WTC11 (cell line): ENCODE measurements at regions not wholly inside any gene's neighbourhood (a gene's known extent, or its start where the extent isn't known, plus 50 kb on each side); places are given as distances from the start of the nearest gene placed in this dataset.

Experiments used
- ATAC-seq: fragments of 200-7000 bp; cut with Tn5 transposase; 2 replicates; pipeline ENCODE4 v1.10.0; 2021; ENCODE audit warnings: mild to moderate bottlenecking, moderate library complexity
- CTCF ChIA-PET: fragments of 300-600 bp; sonication (Branson Sonifier 250); formaldehyde crosslinking; loops from one replicate; lab custom pipeline; 2021; ENCODE audit warnings: antibody characterized with exemption; lab: Charles Lee
- POLR2A ChIA-PET: fragments of 350-600 bp; sonication (Branson Sonifier 250); formaldehyde crosslinking; loops from one replicate; lab custom pipeline; 2021; ENCODE audit warnings: antibody characterized with exemption; lab: Charles Lee
- DNase-seq: peaks from one replicate; pipeline ENCODE4 v3.0.0; 2021; ENCODE audit warnings: low spot score
- H3K27ac Mint-ChIP-seq: 2 replicates; pipeline ENCODE4 v1.8.0; 2021; ENCODE audit warnings: mixed read lengths
- H3K27me3 Mint-ChIP-seq: 2 replicates; pipeline ENCODE4 v1.8.0; 2021; ENCODE audit warnings: low read depth, mild to moderate bottlenecking, moderate library complexity, mixed read lengths
- H3K36me3 Mint-ChIP-seq: 2 replicates; pipeline ENCODE4 v1.8.0; 2021; ENCODE audit warnings: mixed read lengths
- H3K4me1 Mint-ChIP-seq: 2 replicates; pipeline ENCODE4 v1.8.0; 2022; ENCODE audit warnings: mixed read lengths
- H3K4me3 Mint-ChIP-seq: 2 replicates; pipeline ENCODE4 v1.8.0; 2021; ENCODE audit warnings: mild to moderate bottlenecking, moderate library complexity, mixed read lengths
- H3K9me3 Mint-ChIP-seq: 2 replicates; pipeline ENCODE4 v1.8.0; 2021; ENCODE audit warnings: mixed read lengths
- ATF1 ChIP-seq: sonication (generic); formaldehyde crosslinking; IDR thresholded peaks from 2 replicates; pipeline ENCODE4 v1.8.1; 2023; ENCODE audit warnings: mild to moderate bottlenecking, moderate library complexity, missing genetic modification reagents
- CBFB ChIP-seq: sonication (generic); formaldehyde crosslinking; IDR thresholded peaks from 2 replicates; pipeline ENCODE4 v1.8.1; 2022; ENCODE audit warnings: mild to moderate bottlenecking, low read depth, missing genetic modification reagents
- CREM ChIP-seq: sonication (generic); formaldehyde crosslinking; IDR thresholded peaks from 2 replicates; pipeline ENCODE4 v1.8.1; 2022; ENCODE audit warnings: mild to moderate bottlenecking, missing genetic modification reagents, moderate library complexity
- ELF4 ChIP-seq: sonication (generic); formaldehyde crosslinking; IDR thresholded peaks from 2 replicates; pipeline ENCODE4 v1.8.1; 2022; ENCODE audit warnings: low read depth, mild to moderate bottlenecking, moderate library complexity, missing genetic modification reagents
- EMX1 ChIP-seq: fragments of 250-450 bp; sonication (Bioruptor Pico); IDR thresholded peaks from 2 replicates; pipeline ENCODE4 v1.8.0; 2021; ENCODE audit warnings: mild to moderate bottlenecking
- ESRRA ChIP-seq: sonication (generic); formaldehyde crosslinking; IDR thresholded peaks from 2 replicates; pipeline ENCODE4 v1.8.1; 2022; ENCODE audit warnings: mild to moderate bottlenecking, missing genetic modification reagents, borderline replicate concordance
- GRHL2 ChIP-seq: fragments of 250-450 bp; sonication (Bioruptor Pico); IDR thresholded peaks from 2 replicates; pipeline ENCODE4 v1.8.0; 2022; ENCODE audit warnings: mild to moderate bottlenecking, moderate library complexity; ENCODE audit not compliant: insufficient replicate concordance, severe bottlenecking
- NFATC4 ChIP-seq: fragments of 250-450 bp; sonication (Bioruptor Pico); IDR thresholded peaks from 2 replicates; pipeline ENCODE4 v1.9.0; 2021; ENCODE audit warnings: mild to moderate bottlenecking
- NFYB ChIP-seq: sonication (generic); formaldehyde crosslinking; conservative IDR thresholded peaks from 2 replicates; pipeline ENCODE4 v1.8.0; 2022; ENCODE audit warnings: low read depth, missing genetic modification reagents
- PRRX2 ChIP-seq: fragments of 250-450 bp; sonication (Bioruptor Pico); IDR thresholded peaks from 2 replicates; pipeline ENCODE4 v1.8.0; 2021; ENCODE audit warnings: mild to moderate bottlenecking
- SMAD4 ChIP-seq: sonication (generic); formaldehyde crosslinking; IDR thresholded peaks from 2 replicates; pipeline ENCODE4 v1.8.0; 2022; ENCODE audit warnings: mild to moderate bottlenecking, missing genetic modification reagents
- TP53 ChIP-seq: sonication (generic); formaldehyde crosslinking; IDR thresholded peaks from 2 replicates; pipeline ENCODE4 v1.8.1; 2023; ENCODE audit warnings: mild to moderate bottlenecking, missing genetic modification reagents
- ZBTB21 ChIP-seq: sonication (generic); formaldehyde crosslinking; IDR thresholded peaks from 2 replicates; pipeline ENCODE4 v1.8.1; 2023; ENCODE audit warnings: mild to moderate bottlenecking, missing genetic modification reagents, borderline replicate concordance
- ZNF671 ChIP-seq: fragments of 250-450 bp; sonication (Bioruptor Pico); IDR thresholded peaks from 2 replicates; pipeline ENCODE4 v1.8.0; 2021; ENCODE audit warnings: mild to moderate bottlenecking
- TF ChIP-seq, protein P1 (sequence below): fragments of 250-450 bp; sonication (Bioruptor Pico); IDR thresholded peaks from 2 replicates; pipeline ENCODE4 v2.1.2; 2022; ENCODE audit warnings: mild to moderate bottlenecking, moderate library complexity
- TF ChIP-seq, protein P2 (sequence below): sonication (generic); formaldehyde crosslinking; conservative IDR thresholded peaks from 2 replicates; pipeline ENCODE4 v1.8.1; 2023; ENCODE audit warnings: mild to moderate bottlenecking, low read depth, missing genetic modification reagents, moderate library complexity
- TF ChIP-seq, protein P3 (sequence below): sonication (generic); formaldehyde crosslinking; IDR thresholded peaks from 2 replicates; pipeline ENCODE4 v1.8.1; 2023; ENCODE audit warnings: mild to moderate bottlenecking, missing genetic modification reagents, moderate library complexity
- TF ChIP-seq, protein P4 (sequence below): fragments of 250-450 bp; sonication (Bioruptor Pico); IDR thresholded peaks from 2 replicates; pipeline ENCODE4 v1.9.0; 2021; ENCODE audit warnings: mild to moderate bottlenecking
- TF ChIP-seq, protein P5 (sequence below): sonication (generic); formaldehyde crosslinking; IDR thresholded peaks from 2 replicates; pipeline ENCODE4 v1.8.0; 2023; ENCODE audit warnings: mild to moderate bottlenecking, missing genetic modification reagents
- TF ChIP-seq, protein P6 (sequence below): sonication (generic); formaldehyde crosslinking; IDR thresholded peaks from 2 replicates; pipeline ENCODE4 v1.8.1; 2022; ENCODE audit warnings: missing genetic modification reagents, borderline replicate concordance
- TF ChIP-seq, protein P7 (sequence below): fragments of 250-450 bp; sonication (Bioruptor Pico); conservative IDR thresholded peaks from 2 replicates; pipeline ENCODE4 v1.9.0; 2021; ENCODE audit warnings: mild to moderate bottlenecking
- TF ChIP-seq, protein P8 (sequence below): sonication (generic); formaldehyde crosslinking; conservative IDR thresholded peaks from 2 replicates; pipeline ENCODE4 v1.8.1; 2022; ENCODE audit warnings: mild to moderate bottlenecking, missing genetic modification reagents

DNA sequence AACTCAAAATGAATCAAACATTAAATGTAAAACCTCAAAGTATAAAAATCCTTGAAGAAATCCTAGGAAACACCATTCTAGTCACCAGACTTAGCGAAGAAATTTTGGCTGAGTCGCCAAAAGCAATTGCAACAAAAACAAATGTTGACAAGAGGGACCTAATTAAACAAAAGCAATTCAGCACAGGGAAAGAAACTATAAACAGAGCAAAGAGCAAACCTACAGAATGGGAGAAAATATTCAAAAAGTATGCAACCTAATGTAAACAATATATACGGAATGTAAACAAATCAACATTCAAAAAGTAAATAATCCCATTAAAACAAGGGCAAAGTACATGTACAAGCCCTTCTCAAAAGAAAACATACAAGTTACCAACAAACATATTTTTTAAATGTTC lies 974.7 kb downstream of the TRAM1L1 start:
- H3K4me1 Mint-ChIP-seq: no peaks in the 10 kb centered on the region
- CTCF ChIA-PET: no interaction called here
- ATAC-seq (no peak), DNase-seq (no peak)
- H3K9me3 Mint-ChIP-seq: peaks cover 10% of the 10 kb centered on the region
- peaks cover 3% of the 10 kb centered on the region; the same call in 1 of the 2 replicates for H3K36me3 Mint-ChIP-seq
- H3K27ac Mint-ChIP-seq: no peak overlapping the region
- POLR2A ChIA-PET: no interaction called here
- H3K27me3 Mint-ChIP-seq: no peaks in the 10 kb centered on the region
- H3K4me3 Mint-ChIP-seq: no peak overlapping the region
- TF ChIP-seq CREM (no peak), GRHL2 (no peak), ZNF671 (CRISPR knock-in tag) (no peak), CBFB (no peak), ELF4 (CRISPR knock-in tag) (no peak), ESRRA (no peak)
- TF ChIP-seq, protein P1, sequence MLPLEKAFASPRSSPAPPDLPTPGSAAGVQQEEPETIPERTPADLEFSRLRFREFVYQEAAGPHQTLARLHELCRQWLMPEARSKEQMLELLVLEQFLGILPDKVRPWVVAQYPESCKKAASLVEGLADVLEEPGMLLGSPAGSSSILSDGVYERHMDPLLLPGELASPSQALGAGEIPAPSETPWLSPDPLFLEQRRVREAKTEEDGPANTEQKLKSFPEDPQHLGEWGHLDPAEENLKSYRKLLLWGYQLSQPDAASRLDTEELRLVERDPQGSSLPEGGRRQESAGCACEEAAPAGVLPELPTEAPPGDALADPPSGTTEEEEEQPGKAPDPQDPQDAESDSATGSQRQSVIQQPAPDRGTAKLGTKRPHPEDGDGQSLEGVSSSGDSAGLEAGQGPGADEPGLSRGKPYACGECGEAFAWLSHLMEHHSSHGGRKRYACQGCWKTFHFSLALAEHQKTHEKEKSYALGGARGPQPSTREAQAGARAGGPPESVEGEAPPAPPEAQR (CRISPR knock-in tag): no peak

DNA sequence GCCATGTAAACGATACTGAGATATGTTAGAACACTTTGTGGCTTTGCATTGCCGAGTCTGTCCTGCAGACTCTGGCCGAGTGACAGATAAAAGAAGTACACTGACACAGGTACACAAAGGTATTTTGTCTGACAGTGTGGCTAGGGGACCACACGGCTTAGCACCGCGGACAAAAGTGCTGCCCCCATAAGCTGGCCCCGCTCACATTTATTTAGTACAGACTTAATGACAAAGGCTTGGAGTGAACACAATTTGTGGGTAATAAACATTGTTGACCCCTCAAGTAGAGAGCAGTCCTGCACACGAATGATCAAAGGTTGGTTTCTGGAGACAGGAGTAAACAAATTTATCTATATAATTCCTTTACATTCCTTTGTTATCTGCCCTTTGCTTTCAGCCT lies 976.8 kb downstream of the TRAM1L1 start:
- no peaks in the 10 kb centered on the region for H3K27me3 Mint-ChIP-seq
- DNase-seq (no peak), ATAC-seq (no peak)
- TF ChIP-seq PRRX2 (CRISPR knock-in tag): no peak
- TF ChIP-seq, protein P2, sequence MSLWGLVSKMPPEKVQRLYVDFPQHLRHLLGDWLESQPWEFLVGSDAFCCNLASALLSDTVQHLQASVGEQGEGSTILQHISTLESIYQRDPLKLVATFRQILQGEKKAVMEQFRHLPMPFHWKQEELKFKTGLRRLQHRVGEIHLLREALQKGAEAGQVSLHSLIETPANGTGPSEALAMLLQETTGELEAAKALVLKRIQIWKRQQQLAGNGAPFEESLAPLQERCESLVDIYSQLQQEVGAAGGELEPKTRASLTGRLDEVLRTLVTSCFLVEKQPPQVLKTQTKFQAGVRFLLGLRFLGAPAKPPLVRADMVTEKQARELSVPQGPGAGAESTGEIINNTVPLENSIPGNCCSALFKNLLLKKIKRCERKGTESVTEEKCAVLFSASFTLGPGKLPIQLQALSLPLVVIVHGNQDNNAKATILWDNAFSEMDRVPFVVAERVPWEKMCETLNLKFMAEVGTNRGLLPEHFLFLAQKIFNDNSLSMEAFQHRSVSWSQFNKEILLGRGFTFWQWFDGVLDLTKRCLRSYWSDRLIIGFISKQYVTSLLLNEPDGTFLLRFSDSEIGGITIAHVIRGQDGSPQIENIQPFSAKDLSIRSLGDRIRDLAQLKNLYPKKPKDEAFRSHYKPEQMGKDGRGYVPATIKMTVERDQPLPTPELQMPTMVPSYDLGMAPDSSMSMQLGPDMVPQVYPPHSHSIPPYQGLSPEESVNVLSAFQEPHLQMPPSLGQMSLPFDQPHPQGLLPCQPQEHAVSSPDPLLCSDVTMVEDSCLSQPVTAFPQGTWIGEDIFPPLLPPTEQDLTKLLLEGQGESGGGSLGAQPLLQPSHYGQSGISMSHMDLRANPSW (CRISPR knock-in tag): no peak
- TF ChIP-seq NFYB: no peak
- TF ChIP-seq TP53: no peak
- TF ChIP-seq, protein P3, sequence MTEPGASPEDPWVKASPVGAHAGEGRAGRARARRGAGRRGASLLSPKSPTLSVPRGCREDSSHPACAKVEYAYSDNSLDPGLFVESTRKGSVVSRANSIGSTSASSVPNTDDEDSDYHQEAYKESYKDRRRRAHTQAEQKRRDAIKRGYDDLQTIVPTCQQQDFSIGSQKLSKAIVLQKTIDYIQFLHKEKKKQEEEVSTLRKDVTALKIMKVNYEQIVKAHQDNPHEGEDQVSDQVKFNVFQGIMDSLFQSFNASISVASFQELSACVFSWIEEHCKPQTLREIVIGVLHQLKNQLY (CRISPR knock-in tag): no peak
- no peak for TF ChIP-seq ATF1 (CRISPR knock-in tag)
- TF ChIP-seq, protein P4, sequence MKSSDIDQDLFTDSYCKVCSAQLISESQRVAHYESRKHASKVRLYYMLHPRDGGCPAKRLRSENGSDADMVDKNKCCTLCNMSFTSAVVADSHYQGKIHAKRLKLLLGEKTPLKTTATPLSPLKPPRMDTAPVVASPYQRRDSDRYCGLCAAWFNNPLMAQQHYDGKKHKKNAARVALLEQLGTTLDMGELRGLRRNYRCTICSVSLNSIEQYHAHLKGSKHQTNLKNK (CRISPR knock-in tag): no peak
- TF ChIP-seq NFATC4: no peak
- TF ChIP-seq, protein P5, sequence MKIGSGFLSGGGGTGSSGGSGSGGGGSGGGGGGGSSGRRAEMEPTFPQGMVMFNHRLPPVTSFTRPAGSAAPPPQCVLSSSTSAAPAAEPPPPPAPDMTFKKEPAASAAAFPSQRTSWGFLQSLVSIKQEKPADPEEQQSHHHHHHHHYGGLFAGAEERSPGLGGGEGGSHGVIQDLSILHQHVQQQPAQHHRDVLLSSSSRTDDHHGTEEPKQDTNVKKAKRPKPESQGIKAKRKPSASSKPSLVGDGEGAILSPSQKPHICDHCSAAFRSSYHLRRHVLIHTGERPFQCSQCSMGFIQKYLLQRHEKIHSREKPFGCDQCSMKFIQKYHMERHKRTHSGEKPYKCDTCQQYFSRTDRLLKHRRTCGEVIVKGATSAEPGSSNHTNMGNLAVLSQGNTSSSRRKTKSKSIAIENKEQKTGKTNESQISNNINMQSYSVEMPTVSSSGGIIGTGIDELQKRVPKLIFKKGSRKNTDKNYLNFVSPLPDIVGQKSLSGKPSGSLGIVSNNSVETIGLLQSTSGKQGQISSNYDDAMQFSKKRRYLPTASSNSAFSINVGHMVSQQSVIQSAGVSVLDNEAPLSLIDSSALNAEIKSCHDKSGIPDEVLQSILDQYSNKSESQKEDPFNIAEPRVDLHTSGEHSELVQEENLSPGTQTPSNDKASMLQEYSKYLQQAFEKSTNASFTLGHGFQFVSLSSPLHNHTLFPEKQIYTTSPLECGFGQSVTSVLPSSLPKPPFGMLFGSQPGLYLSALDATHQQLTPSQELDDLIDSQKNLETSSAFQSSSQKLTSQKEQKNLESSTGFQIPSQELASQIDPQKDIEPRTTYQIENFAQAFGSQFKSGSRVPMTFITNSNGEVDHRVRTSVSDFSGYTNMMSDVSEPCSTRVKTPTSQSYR (CRISPR knock-in tag): no peak
- TF ChIP-seq EMX1 (CRISPR knock-in tag): no peak
- TF ChIP-seq, protein P6, sequence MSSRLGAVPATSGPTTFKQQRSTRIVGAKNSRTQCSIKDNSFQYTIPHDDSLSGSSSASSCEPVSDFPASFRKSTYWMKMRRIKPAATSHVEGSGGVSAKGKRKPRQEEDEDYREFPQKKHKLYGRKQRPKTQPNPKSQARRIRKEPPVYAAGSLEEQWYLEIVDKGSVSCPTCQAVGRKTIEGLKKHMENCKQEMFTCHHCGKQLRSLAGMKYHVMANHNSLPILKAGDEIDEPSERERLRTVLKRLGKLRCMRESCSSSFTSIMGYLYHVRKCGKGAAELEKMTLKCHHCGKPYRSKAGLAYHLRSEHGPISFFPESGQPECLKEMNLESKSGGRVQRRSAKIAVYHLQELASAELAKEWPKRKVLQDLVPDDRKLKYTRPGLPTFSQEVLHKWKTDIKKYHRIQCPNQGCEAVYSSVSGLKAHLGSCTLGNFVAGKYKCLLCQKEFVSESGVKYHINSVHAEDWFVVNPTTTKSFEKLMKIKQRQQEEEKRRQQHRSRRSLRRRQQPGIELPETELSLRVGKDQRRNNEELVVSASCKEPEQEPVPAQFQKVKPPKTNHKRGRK (CRISPR knock-in tag): no peak
- TF ChIP-seq, protein P7, sequence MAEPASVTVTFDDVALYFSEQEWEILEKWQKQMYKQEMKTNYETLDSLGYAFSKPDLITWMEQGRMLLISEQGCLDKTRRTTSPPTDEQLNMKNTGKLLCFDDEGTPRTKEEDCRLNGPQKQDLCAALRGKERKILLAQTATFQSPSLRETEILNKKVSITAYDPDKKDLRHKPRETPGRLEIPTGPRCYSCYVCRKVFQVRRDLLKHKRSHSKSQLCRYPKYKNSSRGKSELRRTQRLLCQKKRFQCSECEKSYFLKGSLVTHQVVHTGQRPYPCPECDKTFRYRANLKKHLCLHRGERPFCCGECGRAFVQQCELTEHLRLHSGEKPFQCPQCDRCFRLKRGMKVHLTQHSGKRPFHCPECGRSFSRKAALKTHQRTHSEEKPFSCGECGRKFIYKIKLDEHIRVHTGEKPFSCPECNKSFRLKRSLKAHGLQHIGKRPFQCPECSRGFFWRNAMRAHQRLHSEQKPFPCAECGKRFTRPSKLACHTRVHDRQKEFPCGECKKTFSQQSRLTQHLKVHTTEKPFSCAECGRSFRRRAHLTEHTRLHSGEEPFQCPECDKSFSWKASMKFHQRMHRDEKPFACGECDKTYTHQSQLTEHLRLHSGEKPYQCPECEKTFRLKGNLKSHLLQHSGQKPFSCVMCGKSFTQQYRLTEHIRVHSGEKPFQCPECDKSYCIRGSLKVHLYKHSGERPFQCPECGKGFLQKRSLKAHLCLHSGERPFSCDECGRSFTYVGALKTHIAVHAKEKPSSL (CRISPR knock-in tag): no peak
- TF ChIP-seq, protein P8, sequence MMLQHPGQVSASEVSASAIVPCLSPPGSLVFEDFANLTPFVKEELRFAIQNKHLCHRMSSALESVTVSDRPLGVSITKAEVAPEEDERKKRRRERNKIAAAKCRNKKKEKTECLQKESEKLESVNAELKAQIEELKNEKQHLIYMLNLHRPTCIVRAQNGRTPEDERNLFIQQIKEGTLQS (CRISPR knock-in tag): no peak
- no peak for TF ChIP-seq SMAD4 (CRISPR knock-in tag)
- TF ChIP-seq, protein P1 (CRISPR knock-in tag): no peak
- TF ChIP-seq ZBTB21 (CRISPR knock-in tag): no peak
- H3K9me3 Mint-ChIP-seq: no peaks in the 10 kb centered on the region
- no peak overlapping the region for H3K4me3 Mint-ChIP-seq
- ChIA-PET POLR2A (no interaction called here), CTCF (no interaction called here)
- H3K4me1 Mint-ChIP-seq: no peaks in the 10 kb centered on the region
- no peak overlapping the region for H3K27ac Mint-ChIP-seq
- no peaks in the 10 kb centered on the region for H3K36me3 Mint-ChIP-seq
